ENCODE measurements at regions not wholly inside any gene's neighbourhood (a gene's known extent, or its start where the extent isn't known, plus 50 kb on each side); places are given as distances from the start of the nearest gene placed in this dataset.

DNA sequence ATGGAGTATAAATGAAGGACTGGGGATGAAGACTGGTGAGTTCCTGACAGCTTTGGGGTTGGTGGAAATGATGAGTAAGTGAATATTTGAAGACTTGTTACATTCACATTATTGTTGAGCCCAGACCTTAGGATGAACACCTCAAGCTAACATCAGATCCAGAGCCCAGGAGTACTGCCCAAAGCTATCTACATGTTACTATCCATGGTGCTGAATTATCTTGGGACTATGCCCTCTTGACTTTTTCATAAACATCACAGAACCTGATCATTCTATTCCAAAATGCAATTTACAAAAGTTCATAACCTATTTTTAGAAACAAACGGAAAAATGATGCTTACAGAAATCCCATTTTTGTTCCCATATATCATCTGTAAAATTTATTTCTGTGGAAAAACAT, 613.3 kb downstream of the TUSC7 start:
- no peak for DNase-seq

DNA sequence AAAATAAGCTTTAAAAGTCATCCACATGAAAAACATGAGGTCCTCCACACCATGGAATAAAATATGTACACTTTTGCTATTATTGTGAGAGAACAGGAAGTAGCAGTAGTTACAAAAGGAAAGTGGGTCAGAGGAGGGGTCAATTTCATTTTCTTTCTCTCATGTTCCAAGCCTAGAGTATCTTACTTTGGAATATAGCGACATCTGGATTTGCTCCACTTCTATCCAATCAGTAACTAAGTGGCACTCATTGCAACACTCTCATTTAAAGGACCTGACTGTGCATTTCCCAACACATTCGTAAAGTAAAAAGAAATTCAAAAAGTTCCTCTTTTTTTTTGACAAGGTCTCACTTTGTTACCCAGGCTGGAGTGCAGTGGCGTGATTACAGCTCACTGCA, 637.3 kb downstream of the TUSC7 start:
- DNase-seq: no peak

DNA sequence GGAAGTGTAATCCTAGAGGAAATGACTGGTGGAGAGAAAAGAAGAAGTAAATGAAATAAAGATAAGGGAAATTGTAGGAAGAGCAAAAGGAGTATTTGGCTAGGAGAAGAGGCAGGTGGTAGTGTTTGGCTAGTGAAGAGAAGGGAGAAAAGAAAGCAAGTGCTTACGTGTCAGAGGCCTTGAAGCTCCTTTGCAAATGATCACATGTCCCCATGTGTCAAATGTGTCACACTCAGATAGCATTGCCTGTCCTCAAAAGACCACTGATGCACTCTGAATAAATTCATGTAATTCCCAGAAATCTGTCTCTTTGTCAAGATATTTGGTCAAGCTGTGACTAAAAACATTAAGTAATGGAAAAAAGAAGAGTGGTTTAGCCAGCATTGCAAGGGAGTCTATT, 639.3 kb downstream of the TUSC7 start:
- DNase-seq: no peak

DNA sequence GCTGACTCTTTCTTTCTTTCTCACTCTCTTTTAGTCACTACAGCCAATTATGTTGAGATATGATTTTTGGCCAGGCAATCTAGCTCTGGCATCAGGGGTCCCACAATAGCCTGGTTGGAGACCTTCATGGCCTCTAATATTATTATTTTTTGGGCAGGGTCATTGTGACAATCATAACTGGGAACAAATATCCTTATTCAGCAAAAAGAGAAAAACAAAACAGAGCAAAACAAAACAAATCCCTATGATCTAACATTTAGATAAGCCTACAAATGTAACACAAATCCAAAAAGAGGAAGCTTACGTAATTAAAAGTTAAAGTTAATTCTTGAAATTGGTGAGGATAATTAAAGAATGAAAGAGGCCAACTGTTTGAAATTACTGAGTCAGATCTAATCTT, 640.0 kb downstream of the TUSC7 start:
- no peak for DNase-seq

DNA sequence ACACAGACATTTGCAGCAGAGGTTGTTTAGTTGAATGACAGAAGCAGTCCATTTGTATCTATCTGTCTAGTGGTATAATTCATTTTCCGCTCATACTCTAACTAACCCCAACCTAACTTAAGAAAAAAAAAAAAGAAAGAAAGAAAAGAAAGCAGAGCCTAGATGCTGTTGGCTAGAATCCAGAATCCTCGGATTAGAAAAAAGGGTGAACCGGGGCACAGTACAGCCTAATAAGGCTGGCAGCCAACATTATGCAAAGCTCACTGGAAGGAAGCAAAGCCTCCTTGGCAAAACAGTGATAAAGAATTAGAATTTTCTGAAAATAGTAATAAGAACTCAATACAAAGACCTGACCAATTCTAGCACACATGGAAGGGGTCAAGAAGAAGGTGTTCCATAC, 640.8 kb downstream of the TUSC7 start:
- no peak for DNase-seq

DNA sequence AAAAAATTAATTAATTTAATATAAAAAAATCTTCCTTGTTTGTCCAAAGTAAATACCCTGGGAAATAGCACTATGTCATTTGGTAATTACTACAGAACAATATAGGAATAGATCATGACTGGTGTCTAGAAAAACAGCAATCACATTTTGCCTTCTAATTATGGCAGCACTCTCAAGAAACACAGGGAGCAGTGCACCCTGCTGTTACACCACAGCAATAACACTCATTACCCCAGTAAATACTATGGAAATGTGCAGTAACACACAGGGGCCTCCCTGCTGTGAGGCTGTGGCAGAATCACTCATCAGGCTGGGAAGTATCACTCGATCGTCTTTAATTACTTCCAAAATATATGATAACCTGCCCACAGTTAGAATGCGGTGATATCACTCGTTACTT, 646.0 kb downstream of the TUSC7 start:
- no peak for DNase-seq

DNA sequence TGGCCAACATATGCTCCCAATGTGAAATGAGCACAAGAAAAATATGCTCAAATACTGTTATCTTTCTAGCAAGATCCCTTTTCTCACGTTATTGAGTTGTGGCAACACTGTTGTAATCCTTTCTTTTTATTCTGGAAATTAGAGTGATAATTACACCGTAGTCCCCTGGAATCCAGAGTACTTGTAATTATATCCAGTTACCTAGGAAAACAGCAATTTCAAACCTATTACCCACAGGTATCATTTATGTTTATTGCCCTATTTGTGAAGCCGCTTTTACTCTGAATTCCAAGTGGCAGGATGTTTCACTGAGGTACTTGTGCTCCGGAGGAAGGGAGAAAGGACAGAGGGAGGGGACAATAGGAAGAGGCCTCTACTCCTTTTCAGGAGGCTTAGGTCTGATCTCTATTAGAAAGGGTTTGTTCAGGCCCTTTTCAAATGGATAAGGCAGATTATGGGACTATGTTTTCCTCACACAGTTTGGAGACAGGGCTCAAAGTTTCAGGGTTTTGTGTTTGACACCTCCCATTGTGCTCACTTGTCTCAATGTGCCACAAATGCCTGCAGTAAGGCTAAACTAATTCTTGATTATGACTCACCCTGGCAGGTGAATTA, 646.6 kb downstream of the TUSC7 start:
- no peak for DNase-seq

DNA sequence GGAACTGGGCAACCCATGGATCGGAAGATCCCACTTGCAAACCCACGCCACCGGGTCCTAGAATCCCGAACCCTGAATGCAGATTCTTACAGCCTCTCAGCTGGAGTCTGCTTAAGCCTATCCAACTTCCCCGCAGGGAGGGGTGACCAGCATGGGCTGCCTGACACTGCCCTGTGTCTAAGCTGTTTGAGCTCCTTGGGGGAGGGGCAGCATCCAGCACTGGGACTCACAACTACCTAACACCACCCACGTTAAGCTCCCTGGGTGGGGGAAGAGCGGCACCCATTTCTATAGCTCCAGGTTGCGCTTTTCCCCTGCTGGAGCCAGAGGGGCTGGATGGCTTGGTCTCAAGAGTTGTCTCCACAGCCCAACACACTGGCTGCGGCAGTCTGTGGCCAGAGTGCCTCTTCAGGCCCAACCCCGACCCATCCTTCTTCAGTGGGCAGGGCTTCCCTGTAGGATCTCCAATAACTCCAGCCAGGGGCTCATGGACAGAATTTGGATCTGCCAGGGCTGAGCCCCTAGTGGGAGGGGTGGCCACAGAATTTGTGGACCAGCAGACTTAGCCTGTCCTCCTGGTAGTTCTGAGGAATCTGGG, 649.2 kb downstream of the TUSC7 start:
- no peak for DNase-seq

DNA sequence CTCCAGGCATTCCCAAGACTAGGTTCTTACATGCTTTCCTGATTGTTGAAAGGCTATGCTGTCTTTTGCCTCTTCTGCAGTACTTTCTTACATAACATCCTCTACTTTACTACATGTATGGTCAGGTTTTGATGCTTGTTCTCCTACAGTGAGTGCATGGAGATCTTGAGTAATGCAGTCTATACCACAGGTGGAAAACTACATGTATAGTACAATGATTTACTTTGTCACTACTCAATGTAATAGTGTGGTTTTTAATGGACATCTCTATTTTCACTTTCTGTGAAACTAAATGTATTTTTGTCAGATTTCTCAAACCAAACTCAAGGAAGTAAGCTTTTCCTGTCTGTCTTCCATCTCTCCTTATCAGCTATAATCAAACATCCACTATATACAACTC, 657.0 kb downstream of the TUSC7 start:
- DNase-seq: no peak

DNA sequence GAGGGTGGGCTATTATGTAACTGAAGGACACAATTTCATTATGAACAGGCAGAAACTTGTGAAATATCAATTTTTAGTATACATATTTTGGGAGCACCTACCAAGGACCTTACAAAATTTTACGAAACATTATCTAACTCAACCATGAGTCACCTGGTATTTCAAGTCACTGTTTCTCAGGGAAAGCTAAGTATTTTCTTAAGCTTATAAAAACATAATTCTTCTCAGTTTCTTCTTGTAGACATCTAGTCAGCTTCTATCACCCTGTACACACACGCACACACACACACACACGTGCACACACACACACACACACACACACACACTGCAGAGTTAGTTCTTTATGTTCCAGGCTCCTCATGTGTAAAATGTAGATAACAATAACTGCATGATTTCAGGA, 658.3 kb downstream of the TUSC7 start:
- no peak for DNase-seq

DNA sequence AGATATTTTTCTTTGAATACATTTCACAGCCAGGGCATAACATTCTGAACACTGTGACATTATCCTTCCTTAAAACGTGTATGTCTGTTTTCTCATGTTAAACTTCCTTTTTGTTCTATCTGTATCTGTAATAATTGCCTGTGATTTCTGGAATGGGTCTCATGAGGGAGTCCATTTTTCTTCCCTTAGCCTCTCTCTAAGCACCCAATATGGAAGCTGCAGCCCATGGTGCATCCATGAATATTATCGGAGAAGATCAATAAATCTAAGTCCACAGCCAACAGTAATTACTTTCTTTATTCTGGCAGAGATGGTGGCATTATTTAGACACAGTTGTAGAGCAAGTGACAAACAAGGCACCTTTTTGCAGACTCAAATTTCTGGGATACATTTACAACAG, 671.1 kb downstream of the TUSC7 start:
- DNase-seq: no peak

DNA sequence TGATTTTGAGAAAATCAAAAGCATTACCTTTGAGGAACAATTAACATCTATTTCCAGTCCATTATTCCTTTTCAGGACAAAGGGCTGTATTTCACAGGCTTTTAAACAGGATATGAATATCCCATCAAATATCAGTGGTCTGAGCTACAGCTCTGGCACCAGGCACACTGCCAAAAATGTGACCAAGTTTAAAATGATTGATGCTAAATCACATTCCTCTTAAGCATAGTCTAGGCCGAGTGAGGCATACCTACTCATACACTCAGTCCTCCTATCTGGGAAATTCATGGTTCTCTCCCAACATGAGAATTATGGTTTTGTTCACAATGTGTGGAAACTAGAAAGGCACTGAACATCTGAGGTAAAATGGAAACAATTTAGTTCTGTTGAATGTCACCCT, 683.5 kb downstream of the TUSC7 start:
- DNase-seq: no peak

DNA sequence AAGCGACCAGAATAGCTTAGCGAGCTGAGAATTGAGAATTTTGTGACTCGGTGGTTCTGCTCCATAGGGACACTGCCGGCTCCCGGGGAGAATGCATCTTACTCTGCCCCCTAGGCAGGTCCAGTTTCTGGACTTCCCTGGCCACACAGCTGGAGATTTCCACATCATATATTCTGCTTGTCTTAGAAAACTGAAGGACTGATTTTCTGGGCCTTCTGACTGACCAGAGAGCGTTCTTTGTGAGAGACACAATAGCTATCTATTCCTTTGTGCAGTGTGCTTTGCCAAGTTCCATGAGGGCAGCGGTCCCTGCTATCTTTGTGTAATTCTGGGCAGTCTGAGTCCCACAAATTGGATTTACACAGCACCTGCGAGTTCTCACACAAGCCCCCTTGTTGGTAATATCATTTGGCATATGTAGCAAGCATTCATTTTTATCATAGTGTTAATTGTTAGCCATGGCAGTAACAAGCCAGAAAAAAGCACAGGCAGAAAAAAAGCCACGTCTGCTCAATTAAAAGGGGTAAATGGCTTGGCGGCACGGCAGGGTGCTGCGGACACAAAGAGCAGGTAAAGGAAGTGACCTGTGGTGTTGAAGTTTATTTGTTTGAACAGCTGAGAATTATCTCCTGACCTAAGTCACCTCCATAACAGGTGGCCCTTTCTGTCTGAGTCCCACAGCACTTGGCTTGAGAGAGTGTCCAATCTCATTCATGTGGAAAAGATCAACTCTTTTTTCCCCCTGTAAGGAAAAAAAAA, 688.7 kb downstream of the TUSC7 start:
- DNase-seq: no peak

DNA sequence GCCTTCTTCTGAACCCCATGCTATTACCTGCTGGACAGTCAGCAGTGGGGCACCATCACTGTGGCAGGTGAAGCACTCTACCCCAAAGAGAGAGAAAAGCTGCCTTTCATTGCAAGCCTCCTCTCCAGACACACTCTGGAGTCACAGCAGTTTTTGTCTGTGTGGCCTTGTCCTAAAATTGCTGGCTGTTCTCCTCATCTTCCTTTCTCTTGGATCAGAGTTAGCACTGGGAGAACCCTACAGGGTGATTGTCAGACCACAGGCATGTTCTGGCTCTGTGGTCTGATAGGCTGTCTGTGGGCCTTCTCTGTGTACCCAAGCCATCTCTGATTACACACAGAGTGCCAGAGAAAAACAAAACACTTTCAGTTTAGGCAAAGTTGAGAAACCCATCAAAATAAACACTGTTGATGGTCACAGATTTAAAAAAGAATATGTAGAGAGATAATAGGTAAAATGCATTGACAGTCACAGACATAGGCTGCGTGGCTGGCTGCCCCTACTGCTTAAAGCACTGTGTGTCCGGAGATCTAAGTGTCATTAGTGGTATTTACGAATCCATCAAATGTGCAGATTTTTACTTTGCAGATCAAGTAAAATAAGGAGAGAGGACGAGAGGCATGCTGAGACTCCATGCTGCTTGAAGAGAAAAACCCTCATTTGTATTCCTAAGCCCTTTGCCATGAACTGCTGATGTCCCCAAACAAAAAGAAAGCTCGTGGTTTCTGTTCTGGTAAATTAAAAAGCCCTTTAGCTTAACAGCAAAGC, 689.9 kb downstream of the TUSC7 start:
- DNase-seq: no peak

DNA sequence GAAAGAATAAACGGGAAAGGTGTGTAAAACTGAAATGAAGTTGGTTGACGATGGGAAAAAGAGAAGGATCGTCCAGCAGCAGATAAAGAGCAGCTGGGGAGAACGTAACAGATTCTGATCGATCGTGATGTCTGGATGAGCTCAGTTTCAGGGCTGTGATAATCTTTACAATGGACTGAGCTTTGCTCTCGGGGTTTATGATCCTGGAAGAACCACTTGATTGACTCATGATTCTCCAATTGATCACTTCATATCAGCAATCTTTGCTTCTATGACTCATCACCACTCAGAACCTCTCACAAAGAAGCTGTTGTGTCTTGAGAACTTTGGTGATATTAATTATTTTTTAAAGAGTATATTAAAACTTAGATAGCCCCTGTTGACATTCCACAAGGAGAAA, 690.7 kb downstream of the TUSC7 start:
- DNase-seq: no peak

DNA sequence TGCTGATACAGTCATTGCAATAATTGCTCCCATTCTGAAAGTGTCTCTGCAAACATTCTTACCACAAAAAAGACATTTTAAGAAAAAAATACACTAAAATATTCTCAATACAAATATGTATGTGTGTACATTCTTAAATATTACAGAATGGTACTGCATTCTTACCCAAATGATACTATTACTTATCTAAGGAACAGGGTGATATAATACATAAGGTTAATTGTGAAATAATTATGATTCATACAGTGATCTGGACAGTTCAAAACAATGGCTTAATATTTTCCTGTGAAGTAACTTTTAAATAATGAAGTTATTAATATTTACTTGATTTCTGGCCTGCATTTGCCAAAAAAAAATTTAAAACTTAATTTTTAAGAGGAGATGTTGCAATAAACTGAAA, 694.6 kb downstream of the TUSC7 start:
- no peak for DNase-seq

DNA sequence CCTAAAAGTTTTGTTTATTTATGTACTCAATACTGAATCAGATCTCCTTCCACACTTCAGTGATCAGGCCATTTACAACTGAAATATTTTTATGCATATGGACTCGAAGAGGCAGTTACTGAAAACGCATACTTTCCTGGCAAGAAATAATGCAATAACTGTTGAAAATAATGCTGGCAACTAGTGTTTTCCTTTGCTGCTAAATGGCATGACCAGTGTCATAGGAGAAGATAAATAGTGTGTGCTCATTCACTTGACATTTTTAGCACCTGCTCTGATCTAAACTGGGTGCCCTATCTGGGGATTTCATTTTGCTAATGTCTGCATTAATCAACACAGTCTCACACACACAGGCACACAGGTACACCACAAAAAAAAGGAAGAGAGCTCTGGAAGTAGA, 695.2 kb downstream of the TUSC7 start:
- no peak for DNase-seq

DNA sequence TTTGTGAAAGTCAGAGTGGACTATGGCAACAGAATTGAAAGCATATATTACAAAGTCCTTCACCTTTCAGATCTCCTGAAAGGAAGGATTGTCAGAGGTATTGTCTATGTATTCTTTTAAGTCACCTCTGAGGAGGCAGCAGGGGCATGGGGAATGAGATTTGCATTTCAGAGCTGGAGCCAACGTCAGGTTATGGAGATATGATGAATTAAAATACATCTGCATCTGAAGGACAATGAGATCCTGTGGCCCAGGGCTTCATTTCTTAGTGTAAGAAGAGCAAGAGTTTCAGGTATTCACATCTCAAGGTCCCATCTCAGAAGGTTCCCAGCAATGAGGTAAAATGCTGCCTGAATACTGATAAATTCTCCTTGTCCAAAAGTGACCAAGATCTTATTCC, 695.8 kb downstream of the TUSC7 start:
- DNase-seq: no peak

DNA sequence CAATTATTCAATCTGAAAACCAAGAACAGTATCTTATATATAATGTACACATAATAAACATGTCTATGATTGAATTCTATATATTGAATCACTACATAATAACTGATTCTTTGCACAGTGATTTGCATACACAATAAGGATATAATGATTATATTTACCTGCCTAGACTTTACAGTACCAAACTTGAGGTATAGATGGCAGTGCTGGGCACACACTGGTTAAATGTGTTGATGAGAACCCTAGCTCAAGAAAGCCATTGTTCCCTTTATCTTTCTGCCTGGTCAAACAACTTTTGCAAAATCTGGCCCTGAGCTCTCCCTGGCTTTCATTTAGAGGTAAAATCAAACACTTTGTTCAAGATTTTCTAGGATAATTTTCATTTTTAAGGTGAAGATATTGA, 697.7 kb downstream of the TUSC7 start:
- DNase-seq: no peak

DNA sequence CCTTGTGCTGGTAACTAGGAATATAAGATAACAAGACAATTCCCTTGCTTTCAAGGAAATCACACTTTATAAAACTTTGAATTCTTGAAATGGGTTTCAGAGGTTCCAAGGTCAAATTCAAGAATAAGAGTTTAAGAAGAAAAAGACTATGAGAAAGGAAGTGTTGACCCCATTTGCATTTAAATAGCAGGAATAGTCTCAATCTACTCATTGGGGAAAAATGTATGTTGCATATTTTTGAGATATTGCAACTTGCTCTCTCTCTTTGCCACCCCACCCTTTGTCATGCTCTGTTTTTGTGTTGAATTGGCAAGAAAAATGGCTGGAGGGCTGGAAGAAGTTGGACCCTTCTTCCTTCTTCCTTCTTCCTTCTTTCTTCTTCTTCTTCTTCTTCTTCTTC, 699.2 kb downstream of the TUSC7 start:
- DNase-seq: no peak

DNA sequence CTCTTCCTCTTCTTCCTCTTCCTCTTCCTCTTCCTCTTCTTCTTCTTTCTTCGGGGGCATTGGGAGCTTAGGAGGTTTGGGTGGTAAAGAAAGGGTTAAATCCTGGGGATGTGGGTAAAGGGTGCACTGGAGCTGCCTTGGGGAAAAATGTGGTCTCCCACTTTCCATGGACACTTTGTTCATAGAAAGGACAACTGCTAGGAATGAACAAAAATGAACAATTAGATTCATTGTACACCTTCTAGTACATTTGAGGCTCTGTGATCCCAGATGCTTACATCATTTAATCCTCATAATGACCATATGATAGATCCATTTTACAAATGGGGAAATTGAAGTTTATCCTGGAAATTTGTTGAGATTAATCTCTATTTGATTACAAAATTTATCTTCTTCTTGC, 699.7 kb downstream of the TUSC7 start:
- DNase-seq: no peak

DNA sequence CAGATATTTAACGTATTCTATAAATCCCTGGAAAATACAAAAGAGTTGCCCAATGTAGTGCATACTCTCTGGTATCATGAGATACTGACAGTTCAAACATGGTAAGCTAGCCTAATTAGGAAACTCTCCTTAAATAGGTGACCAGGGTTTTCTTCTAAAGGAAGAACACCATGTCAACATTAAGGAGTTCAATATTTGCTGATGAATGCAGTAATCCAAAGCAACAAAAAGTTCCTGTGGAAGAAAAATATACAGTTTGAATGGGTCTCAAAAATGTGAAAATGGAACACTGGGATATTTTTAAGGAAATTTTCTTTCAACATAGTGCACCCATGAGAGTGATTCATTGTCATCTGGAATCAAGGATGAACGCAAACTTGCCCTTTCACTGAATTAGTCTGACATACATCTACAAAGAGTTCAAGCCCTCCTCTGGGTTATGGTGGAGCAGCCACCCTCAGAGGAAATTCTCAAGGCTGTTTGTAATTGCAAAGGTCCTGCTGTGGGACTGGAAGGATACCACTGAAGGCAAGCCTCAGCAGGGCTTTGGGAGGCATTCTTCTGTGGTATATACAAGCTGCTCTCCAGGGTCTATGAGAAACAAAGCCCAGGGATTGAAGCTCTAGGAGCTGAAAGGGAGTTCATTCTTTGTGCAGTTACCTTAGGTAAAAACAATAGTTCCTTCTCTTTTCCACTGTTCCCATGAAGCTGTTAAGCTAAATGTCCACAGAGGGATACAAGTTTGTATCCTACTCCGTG, 700.3 kb downstream of the TUSC7 start:
- DNase-seq: no peak

DNA sequence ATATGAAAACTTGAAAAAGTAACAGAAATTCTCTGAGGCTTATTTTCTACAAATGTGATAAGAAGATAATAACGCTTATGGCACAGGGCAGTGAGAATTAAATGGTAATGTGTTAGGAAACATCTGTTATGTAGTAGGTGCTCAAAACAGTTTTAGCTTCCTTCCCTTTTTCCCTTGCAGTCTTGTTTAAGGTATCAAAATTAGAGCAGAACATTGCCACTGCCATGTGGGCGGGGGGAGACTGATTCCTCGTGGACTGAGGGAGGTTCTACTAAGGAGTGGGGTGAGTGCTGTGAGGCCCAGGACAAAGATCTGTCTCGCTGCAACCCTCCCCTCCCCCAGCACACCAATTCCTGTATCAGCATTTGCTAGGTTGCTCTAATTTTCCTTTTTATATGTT, 702.4 kb downstream of the TUSC7 start:
- DNase-seq: no peak
